PC-3 (cell line): ENCODE measurements at regions not wholly inside any gene's neighbourhood (a gene's known extent, or its start where the extent isn't known, plus 50 kb on each side); places are given as distances from the start of the nearest gene placed in this dataset.

Experiments used
- EZH2 ChIP-seq: fragments of 300-600 bp; sonication (generic); IDR thresholded peaks from one replicate; pipeline ENCODE4 v1.6.1; 2017; ENCODE audit warnings: antibody characterized with exemption, mild to moderate bottlenecking, low read length; ENCODE audit not compliant: unreplicated experiment
- EZH2phosphoT487 ChIP-seq: fragments of 300-600 bp; sonication (generic); IDR thresholded peaks from 2 replicates; pipeline ENCODE4 v1.6.1; 2018; ENCODE audit warnings: mild to moderate bottlenecking, antibody characterized with exemption, low read length, borderline replicate concordance
- TF ChIP-seq, protein P1 (sequence below): fragments of 300-600 bp; sonication (generic); conservative IDR thresholded peaks from 2 replicates; pipeline ENCODE4 v1.5.1; 2017; ENCODE audit warnings: antibody characterized with exemption, low read depth, mild to moderate bottlenecking, low read length

DNA sequence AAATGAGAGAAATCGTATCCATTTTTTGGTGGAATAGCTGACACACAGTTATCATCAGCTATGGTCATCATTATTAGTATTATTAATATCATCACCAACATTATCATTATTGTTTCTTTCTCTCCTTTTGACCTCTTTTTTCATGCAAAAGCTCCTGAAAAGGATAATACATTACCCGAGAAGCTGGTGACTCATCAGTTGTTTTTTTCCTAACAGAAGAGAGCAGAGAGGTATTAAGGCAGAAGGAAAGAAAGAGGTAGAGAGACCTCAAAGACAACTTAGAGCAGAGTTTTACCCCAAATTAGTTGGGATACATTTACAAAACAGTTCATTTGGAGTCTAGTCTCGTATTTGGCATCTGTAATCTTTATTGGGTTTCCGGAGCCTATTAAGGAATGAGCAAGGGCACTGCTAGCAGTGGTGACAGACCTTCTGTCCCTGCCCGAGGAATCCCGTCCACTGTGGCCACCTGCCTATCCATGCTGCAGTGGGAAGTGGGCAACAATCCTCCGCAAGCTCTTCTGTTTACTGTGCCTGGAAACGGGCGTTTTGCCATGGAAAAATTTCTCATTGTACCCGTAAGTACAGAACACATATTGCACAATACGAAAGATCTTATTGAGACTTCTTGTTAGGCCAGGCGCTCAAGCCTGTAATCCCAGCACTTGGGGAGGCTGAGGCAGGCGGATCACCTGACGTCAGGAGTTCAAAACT, 170.0 kb upstream of the MKLN1 start:
- TF ChIP-seq, protein P1, sequence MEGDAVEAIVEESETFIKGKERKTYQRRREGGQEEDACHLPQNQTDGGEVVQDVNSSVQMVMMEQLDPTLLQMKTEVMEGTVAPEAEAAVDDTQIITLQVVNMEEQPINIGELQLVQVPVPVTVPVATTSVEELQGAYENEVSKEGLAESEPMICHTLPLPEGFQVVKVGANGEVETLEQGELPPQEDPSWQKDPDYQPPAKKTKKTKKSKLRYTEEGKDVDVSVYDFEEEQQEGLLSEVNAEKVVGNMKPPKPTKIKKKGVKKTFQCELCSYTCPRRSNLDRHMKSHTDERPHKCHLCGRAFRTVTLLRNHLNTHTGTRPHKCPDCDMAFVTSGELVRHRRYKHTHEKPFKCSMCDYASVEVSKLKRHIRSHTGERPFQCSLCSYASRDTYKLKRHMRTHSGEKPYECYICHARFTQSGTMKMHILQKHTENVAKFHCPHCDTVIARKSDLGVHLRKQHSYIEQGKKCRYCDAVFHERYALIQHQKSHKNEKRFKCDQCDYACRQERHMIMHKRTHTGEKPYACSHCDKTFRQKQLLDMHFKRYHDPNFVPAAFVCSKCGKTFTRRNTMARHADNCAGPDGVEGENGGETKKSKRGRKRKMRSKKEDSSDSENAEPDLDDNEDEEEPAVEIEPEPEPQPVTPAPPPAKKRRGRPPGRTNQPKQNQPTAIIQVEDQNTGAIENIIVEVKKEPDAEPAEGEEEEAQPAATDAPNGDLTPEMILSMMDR, result no peak
- no peak for TF ChIP-seq EZH2phosphoT487
- no peak for TF ChIP-seq EZH2
